SU-DHL-6 (cell line): ENCODE measurements at regions not wholly inside any gene's neighbourhood (a gene's known extent, or its start where the extent isn't known, plus 50 kb on each side); places are given as distances from the start of the nearest gene placed in this dataset.
"Not testable (repeated sequence)": the region's sequence is repeated elsewhere in the genome, so short reads cannot be mapped to it uniquely, and the experiment has no call there.

Experiments used
- EZH2phosphoT487 ChIP-seq: fragments of 200-600 bp; sonication (generic), shearing (Covaris generic); conservative IDR thresholded peaks from 2 replicates; pipeline ENCODE4 v1.6.1; 2018; ENCODE audit warnings: mild to moderate bottlenecking, antibody characterized with exemption, low read length, moderate library complexity, mixed read lengths
- TF ChIP-seq, protein P1 (sequence below): fragments of 200-600 bp; sonication (generic); IDR thresholded peaks from one replicate; pipeline ENCODE4 v1.5.1; 2017; ENCODE audit warnings: antibody characterized with exemption, mild to moderate bottlenecking, low read length, moderate library complexity; ENCODE audit not compliant: insufficient read depth, poor library complexity, severe bottlenecking

DNA sequence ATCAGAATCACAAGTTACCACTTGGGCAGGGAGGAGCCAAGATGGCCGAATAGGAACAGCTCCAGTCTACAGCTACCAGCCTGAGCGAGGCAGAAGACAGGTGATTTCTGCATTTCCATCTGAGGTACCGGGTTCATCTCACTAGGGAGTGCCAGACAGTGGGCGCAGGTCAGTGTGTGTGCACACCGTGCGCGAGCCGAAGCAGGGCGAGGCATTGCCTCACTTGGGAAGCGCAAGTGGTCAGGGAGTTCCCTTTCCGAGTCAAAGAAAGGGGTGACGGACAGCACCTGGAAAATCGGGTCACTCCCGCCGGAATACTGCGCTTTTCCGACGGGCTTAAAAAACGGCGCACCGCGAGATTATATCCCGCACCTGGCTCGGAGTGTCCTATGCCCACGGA lies 99.8 kb upstream of the PBX1 start:
- TF ChIP-seq, protein P1, sequence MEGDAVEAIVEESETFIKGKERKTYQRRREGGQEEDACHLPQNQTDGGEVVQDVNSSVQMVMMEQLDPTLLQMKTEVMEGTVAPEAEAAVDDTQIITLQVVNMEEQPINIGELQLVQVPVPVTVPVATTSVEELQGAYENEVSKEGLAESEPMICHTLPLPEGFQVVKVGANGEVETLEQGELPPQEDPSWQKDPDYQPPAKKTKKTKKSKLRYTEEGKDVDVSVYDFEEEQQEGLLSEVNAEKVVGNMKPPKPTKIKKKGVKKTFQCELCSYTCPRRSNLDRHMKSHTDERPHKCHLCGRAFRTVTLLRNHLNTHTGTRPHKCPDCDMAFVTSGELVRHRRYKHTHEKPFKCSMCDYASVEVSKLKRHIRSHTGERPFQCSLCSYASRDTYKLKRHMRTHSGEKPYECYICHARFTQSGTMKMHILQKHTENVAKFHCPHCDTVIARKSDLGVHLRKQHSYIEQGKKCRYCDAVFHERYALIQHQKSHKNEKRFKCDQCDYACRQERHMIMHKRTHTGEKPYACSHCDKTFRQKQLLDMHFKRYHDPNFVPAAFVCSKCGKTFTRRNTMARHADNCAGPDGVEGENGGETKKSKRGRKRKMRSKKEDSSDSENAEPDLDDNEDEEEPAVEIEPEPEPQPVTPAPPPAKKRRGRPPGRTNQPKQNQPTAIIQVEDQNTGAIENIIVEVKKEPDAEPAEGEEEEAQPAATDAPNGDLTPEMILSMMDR, result not testable (repeated sequence)
- TF ChIP-seq EZH2phosphoT487, result not testable (repeated sequence)
